ENCODE measurements at regions not wholly inside any gene's neighbourhood (a gene's known extent, or its start where the extent isn't known, plus 50 kb on each side); places are given as distances from the start of the nearest gene placed in this dataset.
A peak's percentile ranks its signal among the peaks of the same experiment; 100 is the strongest.

GRCh38 chr6:144951730-144952437, 666.7 kb downstream of the UTRN start:
- Histone ChIP-seq H2BK15ac (ENCODE audit: low read length) (no peak overlapping the region), H3K23me2 (ENCODE audit: low read depth, low read length) (peaks cover 3% of the 10 kb centered on the region; the same call in 1 of the 2 replicates), H3K79me2 (ENCODE audit: control insufficient read depth in 1 of 2, insufficient read depth in 2 of 2, low read length in 2 of 2) (no peaks in the 10 kb centered on the region), H4K8ac (ENCODE audit: extremely low read depth, insufficient read depth, low read length) (no peak overlapping the region), H3K4ac (replicated peaks; ENCODE audit: insufficient read length, low read depth, low read length) (no peak overlapping the region), H3K4me3 (ENCODE audit: extremely low read depth in 1 of 4, insufficient read depth in 2 of 4, low read depth in 3 of 4, low read length in 4 of 4) (peak overlapping the region in 1 of 4 experiments; percentile 10; a peak in 1 of 8 replicates), H3K4me2 (ENCODE audit: insufficient read depth in 1 of 2, low read depth in 2 of 2, low read length in 2 of 2) (peak overlapping the region; percentile 24 to 42; a peak in 3 of 4 replicates), H2AK5ac (ENCODE audit: low read depth, low read length) (no peak overlapping the region), H2BK120ac (replicated peaks; ENCODE audit: low read depth, low read length) (no peak overlapping the region), H3K56ac (replicated peaks; ENCODE audit: insufficient read length, low read depth, low read length) (no peak overlapping the region), H2BK5ac (ENCODE audit: low read depth, low read length) (peak overlapping the region; percentile 63; the same call in 1 of the 2 replicates), H3K9ac (replicated peaks in 1 of 4; ENCODE audit: extremely low read depth in 1 of 4, low read depth in 3 of 4, low read length in 3 of 4) (no peak overlapping the region), H2BK12ac (ENCODE audit: low read depth, low read length) (no peak overlapping the region), H2AFZ (ENCODE audit: low read length) (no peak overlapping the region), H3K14ac (ENCODE audit: insufficient read length) (no peak overlapping the region), H3K9me3 (ENCODE audit: insufficient read depth in 2 of 2, low read depth in 1 of 2, low read length in 1 of 2) (no peaks in the 10 kb centered on the region), H2BK20ac (ENCODE audit: low read length) (no peak overlapping the region), H3K79me1 (ENCODE audit: low read depth, low read length) (no peaks in the 10 kb centered on the region), H3K27me3 (replicated peaks in 1 of 4; ENCODE audit: control insufficient read depth in 3 of 4, extremely low read depth in 1 of 4, insufficient read depth in 3 of 4, low read length in 3 of 4) (no peaks in the 10 kb centered on the region), H4K20me1 (replicated peaks in 1 of 2; ENCODE audit: control insufficient read depth in 1 of 2, insufficient read depth in 2 of 2, low read length in 2 of 2) (no peaks in the 10 kb centered on the region), H3K23ac (ENCODE audit: insufficient read length) (no peak overlapping the region), H4K91ac (replicated peaks; ENCODE audit: insufficient read length, low read length) (no peak overlapping the region), H3K18ac (ENCODE audit: extremely low read depth, low read length) (no peak overlapping the region), H3K4me1 (replicated peaks in 1 of 4; ENCODE audit: control insufficient read depth in 3 of 4, insufficient read depth in 4 of 4, low read length in 3 of 4) (peaks cover 0 to 24% (median 7%) of the 10 kb centered on the region in 4 experiments; a peak in 5 of 7 replicates), H4K5ac (ENCODE audit: insufficient read length, low read depth, low read length) (no peak overlapping the region), H3K36me3 (ENCODE audit: control insufficient read depth in 2 of 4, insufficient read depth in 4 of 4, low read length in 3 of 4) (no peaks in the 10 kb centered on the region), H3K27ac (ENCODE audit: low read depth, low read length) (no peak overlapping the region)
- FAIRE-seq (peak; percentile 90), DNase-seq (ENCODE audit: low read depth in 1 of 2, low spot score in 2 of 2) (peak in 1 of 2 experiments; percentile 46)
- CTCF ChIA-PET (ENCODE audit: partially characterized antibody), result no interaction called here
- 7% methylated on average over 3 of the region's 3 CpGs; no CpG with 5 or more reads in 1 of the 2 experiments for WGBS, 2 experiments (ENCODE audit: extremely low coverage in 1 of 2, insufficient coverage in 1 of 2, insufficient read length in 1 of 2, insufficient replicate concordance in 2 of 2, low coverage in 1 of 2, low lambda C conversion rate in 2 of 2, missing lambda C conversion rate in 1 of 2)
- POLR2A ChIA-PET (ENCODE audit: partially characterized antibody), result no interaction called here
- TF ChIP-seq CTCF (IDR thresholded peaks at IDR 0.05; ENCODE audit: control extremely low read depth in 1 of 3, insufficient read depth in 1 of 3, low read depth in 1 of 3, low read length in 3 of 3) (peak in 2 of 3 experiments; percentile 1 to 7; a peak in 2 of 4 replicates), RFX5 (IDR thresholded peaks at IDR 0.05; ENCODE audit: borderline replicate concordance, low read depth, low read length) (no peak), POU5F1 (IDR thresholded peaks at IDR 0.05; ENCODE audit: low read depth, low read length) (0 out of 2 replicates have a peak, but pooled peaks have one; percentile 20)

Data from H1 (cell line).